Tibial nerve (tissue), 3 donors: ENCODE measurements at regions not wholly inside any gene's neighbourhood (a gene's known extent, or its start where the extent isn't known, plus 50 kb on each side); places are given as distances from the start of the nearest gene placed in this dataset.

Experiments
- POLR2A ChIP-seq, 2 donors: fragments of 450-650 bp; IDR thresholded peaks; one replicate each; pipeline ENCODE4 v1.6.1; 2017; ENCODE audit warnings: antibody characterized with exemption in 2 of 2, mild to moderate bottlenecking in 2 of 2, moderate library complexity in 2 of 2
- TF ChIP-seq, protein P1 (sequence below), 5 experiments: fragments of 200-600 bp in 3 of 5; fragments of 450-650 bp in 2 of 5; sonication (generic) in 3 of 5; IDR thresholded peaks; one replicate each; pipeline ENCODE4 v1.5.1; 2016 to 2019; ENCODE audit warnings: antibody characterized with exemption in 5 of 5, mild to moderate bottlenecking in 3 of 5, moderate library complexity in 2 of 5

DNA sequence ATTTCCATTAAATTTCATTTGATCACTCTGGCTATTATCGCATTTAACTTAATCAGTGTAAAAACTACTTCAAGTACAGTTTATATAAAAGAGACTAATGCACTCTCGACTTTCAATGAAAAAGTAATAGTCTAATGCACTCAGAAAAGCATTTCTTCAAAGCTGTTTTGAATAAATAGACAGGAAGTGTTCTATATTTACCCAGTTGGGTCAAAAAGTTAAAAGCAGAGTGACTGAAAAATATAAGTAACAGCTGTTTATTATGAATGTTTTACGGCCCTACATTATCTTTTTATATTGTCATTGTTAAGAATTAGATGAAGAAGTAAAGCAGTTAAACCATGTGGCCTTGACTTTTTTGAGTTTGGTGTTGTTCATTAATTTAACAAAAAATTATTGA is 391.8 kb downstream of the ZPLD1 start:
- TF ChIP-seq, protein P1, sequence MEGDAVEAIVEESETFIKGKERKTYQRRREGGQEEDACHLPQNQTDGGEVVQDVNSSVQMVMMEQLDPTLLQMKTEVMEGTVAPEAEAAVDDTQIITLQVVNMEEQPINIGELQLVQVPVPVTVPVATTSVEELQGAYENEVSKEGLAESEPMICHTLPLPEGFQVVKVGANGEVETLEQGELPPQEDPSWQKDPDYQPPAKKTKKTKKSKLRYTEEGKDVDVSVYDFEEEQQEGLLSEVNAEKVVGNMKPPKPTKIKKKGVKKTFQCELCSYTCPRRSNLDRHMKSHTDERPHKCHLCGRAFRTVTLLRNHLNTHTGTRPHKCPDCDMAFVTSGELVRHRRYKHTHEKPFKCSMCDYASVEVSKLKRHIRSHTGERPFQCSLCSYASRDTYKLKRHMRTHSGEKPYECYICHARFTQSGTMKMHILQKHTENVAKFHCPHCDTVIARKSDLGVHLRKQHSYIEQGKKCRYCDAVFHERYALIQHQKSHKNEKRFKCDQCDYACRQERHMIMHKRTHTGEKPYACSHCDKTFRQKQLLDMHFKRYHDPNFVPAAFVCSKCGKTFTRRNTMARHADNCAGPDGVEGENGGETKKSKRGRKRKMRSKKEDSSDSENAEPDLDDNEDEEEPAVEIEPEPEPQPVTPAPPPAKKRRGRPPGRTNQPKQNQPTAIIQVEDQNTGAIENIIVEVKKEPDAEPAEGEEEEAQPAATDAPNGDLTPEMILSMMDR (IDR thresholded peaks at IDR 0.05) = no peak
- TF ChIP-seq POLR2A (IDR thresholded peaks at IDR 0.05) = no peak
